ENCODE measurements at regions not wholly inside any gene's neighbourhood (a gene's known extent, or its start where the extent isn't known, plus 50 kb on each side); places are given as distances from the start of the nearest gene placed in this dataset.

GRCh38 chr12:127680516-127680915 is 586.5 kb upstream of the TMEM132C start:
- no peak for DNase-seq (ENCODE audit: low read depth)

DNA sequence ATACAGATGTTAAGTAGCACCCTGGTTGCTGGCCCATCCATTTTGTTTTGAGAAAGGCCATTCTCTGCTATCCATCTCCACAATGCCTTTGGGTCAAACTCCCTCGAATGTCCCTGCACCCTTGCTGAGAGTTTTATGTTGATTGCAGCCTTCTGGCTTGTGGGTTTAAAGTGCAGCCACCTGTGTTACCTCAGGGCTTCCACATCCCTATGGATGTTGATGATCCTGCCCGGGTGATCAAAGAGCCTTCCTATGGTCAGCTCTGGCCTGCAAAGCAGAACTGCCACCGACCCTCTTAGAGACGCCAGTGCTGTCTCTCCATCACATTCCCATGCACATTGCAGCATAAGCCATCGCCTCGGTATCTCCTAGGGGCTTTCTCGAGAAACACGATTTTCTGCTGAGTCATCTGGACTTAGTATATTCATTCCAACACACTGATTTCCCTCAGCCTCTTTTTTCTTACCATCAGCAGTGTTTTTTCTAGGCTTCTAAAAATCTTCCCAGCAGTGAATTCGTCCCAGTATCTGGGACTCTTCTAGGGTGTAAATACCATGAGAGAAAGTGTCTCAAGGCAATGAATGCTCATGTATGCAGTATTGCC is 585.7 kb upstream of the TMEM132C start:
- DNase-seq (ENCODE audit: low read depth) = no peak

- DNase-seq (ENCODE audit: low read depth) = no peak
Measured at GRCh38 chr12:127685491-127685890, 581.5 kb upstream of the TMEM132C start.

GRCh38 chr12:127685931-127686330 is 581.0 kb upstream of the TMEM132C start:
- DNase-seq (ENCODE audit: low read depth) = no peak

DNA sequence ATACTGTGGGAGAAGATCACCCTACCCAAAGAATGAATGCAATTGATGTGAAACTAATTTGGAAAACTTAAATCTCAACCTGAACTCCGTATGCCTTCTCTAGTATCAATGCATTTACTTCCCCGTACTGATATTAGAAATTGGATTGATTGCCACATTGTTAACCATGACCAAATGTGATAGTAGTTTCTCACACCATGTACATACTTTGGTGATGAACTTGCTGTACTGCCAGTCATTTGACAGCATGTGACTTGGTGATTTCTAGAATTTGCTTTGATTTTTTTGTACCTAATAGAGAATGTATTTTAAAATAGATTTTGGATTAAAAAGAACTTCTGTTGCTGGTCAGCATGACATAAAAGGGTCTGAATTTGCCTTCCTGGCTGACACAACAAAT is 579.8 kb upstream of the TMEM132C start:
- DNase-seq (ENCODE audit: low read depth) = no peak

- DNase-seq (ENCODE audit: low read depth) = no peak
Measured at GRCh38 chr12:127688906-127689428, 578.0 kb upstream of the TMEM132C start.

DNA sequence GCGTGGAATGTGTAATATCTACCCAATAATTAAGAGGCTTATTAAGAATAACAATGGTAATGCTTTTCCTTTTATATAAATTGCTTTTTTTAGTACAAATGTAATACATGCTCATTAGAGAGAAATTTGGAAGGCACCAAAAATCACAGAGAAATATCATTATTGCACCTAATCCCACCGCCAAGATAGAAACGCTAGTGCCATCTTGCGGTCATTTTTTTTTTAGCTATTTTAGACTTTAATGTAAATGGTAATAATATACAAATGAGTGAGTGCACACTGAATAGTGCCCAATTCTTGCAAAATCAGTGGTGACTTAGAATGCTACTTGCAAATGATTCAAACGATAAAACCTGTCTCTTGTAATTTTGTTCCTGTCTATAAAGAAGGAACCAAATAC is 576.8 kb upstream of the TMEM132C start:
- DNase-seq (ENCODE audit: low read depth) = no peak

DNA sequence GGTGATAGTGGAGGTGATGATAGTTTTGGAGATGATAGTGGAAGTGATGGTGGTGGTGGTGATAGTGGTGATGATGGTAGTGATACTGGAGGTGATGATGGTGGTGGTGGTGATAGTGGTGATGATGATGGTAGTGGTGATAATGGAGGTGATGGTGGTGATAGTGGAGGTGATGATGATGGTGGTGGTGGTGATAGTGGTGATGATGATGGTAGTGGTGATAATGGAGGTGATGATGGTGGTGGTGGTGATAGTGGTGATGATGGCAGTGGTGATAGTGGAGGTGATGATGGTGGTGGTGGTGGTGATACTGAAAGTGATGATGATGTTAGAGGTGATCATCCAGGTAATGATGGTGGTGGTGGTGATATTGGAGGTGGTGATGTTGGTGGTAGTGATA is 570.0 kb upstream of the TMEM132C start:
- no peak for DNase-seq (ENCODE audit: low read depth)

DNA sequence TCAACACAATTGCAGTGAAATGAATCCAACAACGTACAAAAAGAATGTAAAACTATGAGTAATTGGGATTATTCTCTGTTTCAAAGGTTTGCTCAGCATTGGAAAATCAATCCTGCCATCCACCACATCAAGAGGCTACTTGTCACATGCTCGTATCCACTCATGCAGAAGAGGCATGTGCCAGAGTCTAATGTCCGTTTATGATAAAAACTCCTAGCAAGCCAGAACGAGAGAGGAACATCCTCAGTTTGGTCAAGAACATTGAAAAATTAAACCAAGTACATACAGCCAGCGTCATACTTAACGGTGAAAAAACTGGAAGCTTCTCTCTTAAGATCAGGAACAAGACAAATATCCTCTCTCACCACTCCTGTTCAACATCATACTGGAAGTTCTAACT is 563.9 kb upstream of the TMEM132C start:
- DNase-seq (ENCODE audit: low read depth) = no peak

DNA sequence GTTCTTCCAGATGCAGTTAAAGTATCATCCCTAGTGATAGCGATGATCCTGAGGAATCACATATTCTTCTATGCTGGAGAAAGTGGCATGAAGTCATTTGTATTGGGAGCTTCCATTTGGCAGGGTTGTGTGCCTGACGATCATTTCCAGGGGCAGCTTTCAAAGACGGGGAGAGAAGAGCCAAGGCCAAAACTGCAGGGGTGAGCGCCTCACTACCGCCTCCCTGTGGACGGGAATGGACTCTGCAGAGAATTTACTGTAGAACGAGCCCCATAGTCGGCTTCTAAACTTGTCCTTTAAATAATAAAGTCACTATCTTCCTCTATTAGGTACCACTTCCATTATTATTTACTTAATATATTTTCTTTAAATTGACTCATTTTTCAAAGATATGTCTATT is 555.9 kb upstream of the TMEM132C start:
- DNase-seq (ENCODE audit: low read depth) = no peak

- DNase-seq (ENCODE audit: low read depth) = no peak
Measured at GRCh38 chr12:127712561-127712960, 554.4 kb upstream of the TMEM132C start.

DNA sequence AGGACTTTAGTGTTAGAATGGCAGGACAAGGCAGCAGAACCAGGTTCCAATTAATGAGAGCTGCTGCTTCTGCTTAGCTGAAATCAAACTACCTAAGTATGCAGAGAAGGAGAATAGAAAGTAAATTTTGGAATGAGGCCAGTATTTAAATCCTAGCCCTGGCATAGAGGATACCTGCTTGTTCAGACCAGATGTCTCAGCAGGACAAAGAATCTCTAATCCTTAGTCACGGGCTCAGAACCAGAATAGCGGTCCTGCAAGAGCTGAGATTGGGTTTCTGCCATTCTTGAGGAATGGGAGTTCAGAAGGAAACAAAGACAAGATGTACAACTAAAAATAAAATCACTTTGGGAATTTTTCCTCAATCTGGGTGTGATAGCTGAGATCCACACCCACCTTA is 550.8 kb upstream of the TMEM132C start:
- no peak for DNase-seq (ENCODE audit: low read depth)

GRCh38 chr12:127717278-127717677 is 549.7 kb upstream of the TMEM132C start:
- DNase-seq (ENCODE audit: low read depth) = no peak

GRCh38 chr12:127720334-127720733 is 546.6 kb upstream of the TMEM132C start:
- no peak for DNase-seq (ENCODE audit: low read depth)

DNA sequence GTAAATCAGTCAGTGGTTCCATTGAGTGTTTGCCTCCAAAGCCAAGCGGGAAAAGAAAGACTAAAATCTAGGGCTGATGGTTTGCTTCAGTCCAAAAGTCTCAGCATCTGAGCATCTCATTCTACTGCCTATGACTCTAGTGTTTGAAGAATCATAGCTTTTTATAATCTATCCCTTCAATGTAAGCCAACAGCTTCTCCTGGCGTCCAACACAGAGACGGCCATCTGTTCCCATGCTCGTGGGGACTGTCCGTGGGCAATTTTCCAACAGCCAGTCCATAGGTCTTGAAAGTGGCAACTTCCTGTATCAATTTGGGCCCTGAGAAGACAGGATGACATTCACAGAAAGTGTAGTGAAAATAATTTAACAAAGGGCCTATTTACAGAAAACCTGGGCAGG is 544.4 kb upstream of the TMEM132C start:
- DNase-seq (ENCODE audit: low read depth) = no peak

DNA sequence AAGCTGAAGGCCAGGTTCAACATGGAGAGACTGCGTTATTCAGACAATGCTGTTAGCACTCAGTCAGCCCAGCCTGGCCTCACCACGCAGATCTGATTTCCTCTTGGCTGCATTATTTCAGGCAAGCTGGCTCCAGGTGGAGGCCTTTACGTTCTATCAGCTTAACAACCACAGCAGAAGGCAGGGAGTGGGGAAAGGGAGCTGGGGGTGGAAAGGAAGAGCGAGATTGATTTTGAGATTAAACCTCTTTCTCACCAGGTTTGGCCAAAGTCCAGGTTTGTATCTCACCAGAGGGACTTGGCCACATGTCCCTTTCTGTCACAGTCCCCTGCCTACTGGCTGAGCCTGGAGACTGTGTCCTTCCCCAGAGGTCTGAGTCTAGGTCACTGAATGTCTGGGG is 543.7 kb upstream of the TMEM132C start:
- no peak for DNase-seq (ENCODE audit: low read depth)

- DNase-seq (ENCODE audit: low read depth) = no peak
Measured at GRCh38 chr12:127726671-127727315, 540.2 kb upstream of the TMEM132C start.

- DNase-seq (ENCODE audit: low read depth) = no peak
Measured at GRCh38 chr12:127728285-127728684, 538.7 kb upstream of the TMEM132C start.

- no peak for DNase-seq (ENCODE audit: low read depth)
Measured at GRCh38 chr12:127728729-127729128, 538.2 kb upstream of the TMEM132C start.

- DNase-seq (ENCODE audit: low read depth) = no peak
Measured at GRCh38 chr12:127729381-127729780, 537.6 kb upstream of the TMEM132C start.

- DNase-seq (ENCODE audit: low read depth) = no peak
Measured at GRCh38 chr12:127731657-127732056, 535.3 kb upstream of the TMEM132C start.

DNA sequence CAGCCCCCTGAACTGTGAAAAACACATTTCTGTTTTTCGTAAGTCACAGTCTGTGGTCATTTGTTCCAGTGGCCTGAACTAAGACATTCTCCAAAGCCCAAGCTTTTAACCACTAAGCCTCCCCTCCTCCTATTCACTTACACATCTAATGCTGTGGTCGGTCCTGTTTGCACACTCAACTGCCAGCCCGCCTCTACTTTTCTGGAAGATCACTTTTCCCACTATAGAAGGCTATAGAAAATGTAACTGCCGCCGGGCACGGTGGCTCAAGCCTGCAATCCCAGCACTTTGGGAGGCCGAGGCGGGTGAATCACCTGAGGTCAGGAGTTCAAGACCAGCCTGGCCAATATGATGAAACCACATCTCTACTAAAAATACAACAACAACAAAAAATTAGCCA is 524.7 kb upstream of the TMEM132C start:
- no peak for DNase-seq (ENCODE audit: low read depth)

DNA sequence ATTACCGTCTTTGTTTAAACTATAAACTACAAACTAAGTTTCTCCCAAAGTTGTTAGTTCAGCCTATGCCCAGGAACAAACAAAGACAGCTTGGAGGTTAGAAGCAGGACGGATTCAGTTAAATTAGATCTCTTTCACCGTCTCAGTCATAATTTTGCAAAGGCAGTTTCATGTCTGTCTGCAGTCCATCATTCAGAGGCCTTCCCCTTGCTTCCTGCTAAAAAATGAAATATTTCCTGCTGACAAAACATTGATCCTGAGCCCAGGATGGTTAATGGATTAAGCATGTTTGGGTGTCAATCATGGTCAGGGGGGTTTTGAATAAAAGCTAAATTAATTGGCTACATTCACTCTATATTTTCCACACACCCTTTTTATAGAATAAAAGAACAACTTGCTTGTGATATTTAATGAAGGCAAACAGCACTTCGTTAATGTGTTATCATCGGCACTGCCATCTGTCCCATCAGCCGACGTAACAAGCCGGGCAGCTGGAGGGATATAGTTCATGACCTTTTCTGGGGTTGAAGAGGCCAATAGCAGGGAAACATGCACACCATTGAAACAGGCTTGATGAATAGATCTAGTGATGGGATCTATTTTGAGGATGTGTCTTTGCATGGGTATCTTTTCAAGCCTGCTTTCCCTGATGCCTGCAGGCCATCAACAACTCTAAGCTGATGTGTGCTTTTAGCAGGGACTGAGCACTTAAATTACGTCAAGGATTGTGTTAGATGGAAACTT is 521.3 kb upstream of the TMEM132C start:
- no peak for DNase-seq (ENCODE audit: low read depth)
